WTC11 (cell line): ENCODE measurements at regions not wholly inside any gene's neighbourhood (a gene's known extent, or its start where the extent isn't known, plus 50 kb on each side); places are given as distances from the start of the nearest gene placed in this dataset.

Source experiments
- ATAC-seq: fragments of 200-7000 bp; cut with Tn5 transposase; 2 replicates; pipeline ENCODE4 v1.10.0; 2021; ENCODE audit warnings: mild to moderate bottlenecking, moderate library complexity
- CTCF ChIA-PET: fragments of 300-600 bp; sonication (Branson Sonifier 250); formaldehyde crosslinking; loops from one replicate; lab custom pipeline; 2021; ENCODE audit warnings: antibody characterized with exemption; lab: Charles Lee
- POLR2A ChIA-PET: fragments of 350-600 bp; sonication (Branson Sonifier 250); formaldehyde crosslinking; loops from one replicate; lab custom pipeline; 2021; ENCODE audit warnings: antibody characterized with exemption; lab: Charles Lee
- DNase-seq: peaks from one replicate; pipeline ENCODE4 v3.0.0; 2021; ENCODE audit warnings: low spot score
- H3K27ac Mint-ChIP-seq: 2 replicates; pipeline ENCODE4 v1.8.0; 2021; ENCODE audit warnings: mixed read lengths
- H3K27me3 Mint-ChIP-seq: 2 replicates; pipeline ENCODE4 v1.8.0; 2021; ENCODE audit warnings: low read depth, mild to moderate bottlenecking, moderate library complexity, mixed read lengths
- H3K36me3 Mint-ChIP-seq: 2 replicates; pipeline ENCODE4 v1.8.0; 2021; ENCODE audit warnings: mixed read lengths
- H3K4me1 Mint-ChIP-seq: 2 replicates; pipeline ENCODE4 v1.8.0; 2022; ENCODE audit warnings: mixed read lengths
- H3K4me3 Mint-ChIP-seq: 2 replicates; pipeline ENCODE4 v1.8.0; 2021; ENCODE audit warnings: mild to moderate bottlenecking, moderate library complexity, mixed read lengths
- H3K9me3 Mint-ChIP-seq: 2 replicates; pipeline ENCODE4 v1.8.0; 2021; ENCODE audit warnings: mixed read lengths
- ATF2 ChIP-seq: sonication (generic); formaldehyde crosslinking; IDR thresholded peaks from 2 replicates; pipeline ENCODE4 v1.8.1; 2022; ENCODE audit warnings: low read depth, missing genetic modification reagents, borderline replicate concordance
- CREB1 ChIP-seq: sonication (generic); formaldehyde crosslinking; IDR thresholded peaks from 2 replicates; pipeline ENCODE4 v1.8.0; 2023; ENCODE audit warnings: mild to moderate bottlenecking, missing genetic modification reagents
- CREM ChIP-seq: sonication (generic); formaldehyde crosslinking; IDR thresholded peaks from 2 replicates; pipeline ENCODE4 v1.8.1; 2022; ENCODE audit warnings: mild to moderate bottlenecking, missing genetic modification reagents, moderate library complexity
- CTCF ChIP-seq: fragments of 200-600 bp; IDR thresholded peaks from 2 replicates; pipeline ENCODE4 v1.8.0; 2022; ENCODE audit warnings: antibody characterized with exemption
- E2F1 ChIP-seq: sonication (generic); formaldehyde crosslinking; IDR thresholded peaks from 2 replicates; pipeline ENCODE4 v1.8.0; 2022; ENCODE audit warnings: mild to moderate bottlenecking, missing genetic modification reagents
- E2F4 ChIP-seq: sonication (generic); formaldehyde crosslinking; IDR thresholded peaks from 2 replicates; pipeline ENCODE4 v1.8.1; 2022; ENCODE audit warnings: low read depth, mild to moderate bottlenecking, moderate library complexity, missing genetic modification reagents, borderline replicate concordance
- E2F5 ChIP-seq: sonication (generic); formaldehyde crosslinking; IDR thresholded peaks from 2 replicates; pipeline ENCODE4 v1.8.1; 2022; ENCODE audit warnings: mild to moderate bottlenecking, moderate library complexity, missing genetic modification reagents
- GTF2I ChIP-seq: fragments of 250-450 bp; sonication (Bioruptor Pico); conservative IDR thresholded peaks from 2 replicates; pipeline ENCODE4 v1.4.0; 2021; ENCODE audit warnings: mild to moderate bottlenecking
- HMGA2 ChIP-seq: fragments of 250-450 bp; sonication (Bioruptor Pico); IDR thresholded peaks from 2 replicates; pipeline ENCODE4 v1.4.0; 2021; ENCODE audit warnings: mild to moderate bottlenecking, moderate library complexity
- JAZF1 ChIP-seq: fragments of 250-450 bp; sonication (Bioruptor Pico); IDR thresholded peaks from 2 replicates; pipeline ENCODE4 v1.9.0; 2021; ENCODE audit warnings: moderate library complexity, mild to moderate bottlenecking, inconsistent platforms
- NFATC4 ChIP-seq: fragments of 250-450 bp; sonication (Bioruptor Pico); IDR thresholded peaks from 2 replicates; pipeline ENCODE4 v1.9.0; 2021; ENCODE audit warnings: mild to moderate bottlenecking
- NR3C1 ChIP-seq: sonication (generic); formaldehyde crosslinking; conservative IDR thresholded peaks from 2 replicates; pipeline ENCODE4 v1.8.1; 2023; ENCODE audit warnings: low read depth, mild to moderate bottlenecking, missing genetic modification reagents
- OVOL2 ChIP-seq: fragments of 250-450 bp; sonication (Bioruptor Pico); IDR thresholded peaks from 2 replicates; pipeline ENCODE4 v1.9.0; 2021; ENCODE audit warnings: mild to moderate bottlenecking, borderline replicate concordance
- RORB ChIP-seq: fragments of 250-450 bp; sonication (Bioruptor Pico); IDR thresholded peaks from 2 replicates; pipeline ENCODE4 v1.9.0; 2021; ENCODE audit warnings: mild to moderate bottlenecking
- SOX15 ChIP-seq: fragments of 250-450 bp; sonication (Bioruptor Pico); IDR thresholded peaks from 2 replicates; pipeline ENCODE4 v1.9.0; 2021; ENCODE audit warnings: mild to moderate bottlenecking
- SP1 ChIP-seq: sonication (generic); formaldehyde crosslinking; conservative IDR thresholded peaks from 2 replicates; pipeline ENCODE4 v1.8.1; 2022; ENCODE audit warnings: missing genetic modification reagents
- STAT6 ChIP-seq: sonication (generic); formaldehyde crosslinking; conservative IDR thresholded peaks from 2 replicates; pipeline ENCODE4 v1.8.1; 2023; ENCODE audit warnings: mild to moderate bottlenecking, low read depth, missing genetic modification reagents, moderate library complexity
- TP53 ChIP-seq: sonication (generic); formaldehyde crosslinking; IDR thresholded peaks from 2 replicates; pipeline ENCODE4 v1.8.1; 2023; ENCODE audit warnings: mild to moderate bottlenecking, missing genetic modification reagents
- ZNF121 ChIP-seq: sonication (generic); formaldehyde crosslinking; IDR thresholded peaks from 2 replicates; pipeline ENCODE4 v1.8.0; 2023; ENCODE audit warnings: missing genetic modification reagents
- ZSCAN18 ChIP-seq: fragments of 250-450 bp; sonication (Bioruptor Pico); IDR thresholded peaks from 2 replicates; pipeline ENCODE4 v2.1.2; 2022; ENCODE audit warnings: mild to moderate bottlenecking, moderate library complexity
- TF ChIP-seq, protein P1 (sequence below): sonication (generic); formaldehyde crosslinking; IDR thresholded peaks from 2 replicates; pipeline ENCODE4 v1.8.1; 2023; ENCODE audit warnings: mild to moderate bottlenecking, missing genetic modification reagents, moderate library complexity
- TF ChIP-seq, protein P2 (sequence below): sonication (generic); formaldehyde crosslinking; IDR thresholded peaks from 2 replicates; pipeline ENCODE4 v1.8.1; 2023; ENCODE audit warnings: mild to moderate bottlenecking, missing genetic modification reagents

DNA sequence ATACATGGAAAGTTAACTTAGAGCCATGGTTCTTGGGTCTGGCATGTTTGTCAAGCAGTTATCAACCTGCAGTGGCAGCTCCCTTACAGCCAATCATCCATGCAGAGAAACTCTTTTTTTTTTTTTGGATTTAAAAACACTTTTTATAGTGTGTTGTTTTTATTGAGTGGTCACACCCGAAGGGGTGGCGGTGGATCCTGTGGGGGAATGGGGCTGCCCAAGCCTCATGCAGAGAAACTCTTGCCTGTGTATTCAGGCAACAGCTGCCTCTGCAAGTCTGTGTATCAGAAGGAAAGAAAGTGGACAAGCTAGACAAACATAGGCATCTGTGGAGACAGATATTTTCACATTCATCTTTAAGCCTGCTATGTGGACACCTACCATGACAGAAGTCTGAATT, 104.8 kb downstream of the GLUL start (continued):
- TF ChIP-seq TP53 (CRISPR knock-in tag) = no peak
- no peak for TF ChIP-seq OVOL2
- TF ChIP-seq ZNF121 (CRISPR knock-in tag) = no peak

DNA sequence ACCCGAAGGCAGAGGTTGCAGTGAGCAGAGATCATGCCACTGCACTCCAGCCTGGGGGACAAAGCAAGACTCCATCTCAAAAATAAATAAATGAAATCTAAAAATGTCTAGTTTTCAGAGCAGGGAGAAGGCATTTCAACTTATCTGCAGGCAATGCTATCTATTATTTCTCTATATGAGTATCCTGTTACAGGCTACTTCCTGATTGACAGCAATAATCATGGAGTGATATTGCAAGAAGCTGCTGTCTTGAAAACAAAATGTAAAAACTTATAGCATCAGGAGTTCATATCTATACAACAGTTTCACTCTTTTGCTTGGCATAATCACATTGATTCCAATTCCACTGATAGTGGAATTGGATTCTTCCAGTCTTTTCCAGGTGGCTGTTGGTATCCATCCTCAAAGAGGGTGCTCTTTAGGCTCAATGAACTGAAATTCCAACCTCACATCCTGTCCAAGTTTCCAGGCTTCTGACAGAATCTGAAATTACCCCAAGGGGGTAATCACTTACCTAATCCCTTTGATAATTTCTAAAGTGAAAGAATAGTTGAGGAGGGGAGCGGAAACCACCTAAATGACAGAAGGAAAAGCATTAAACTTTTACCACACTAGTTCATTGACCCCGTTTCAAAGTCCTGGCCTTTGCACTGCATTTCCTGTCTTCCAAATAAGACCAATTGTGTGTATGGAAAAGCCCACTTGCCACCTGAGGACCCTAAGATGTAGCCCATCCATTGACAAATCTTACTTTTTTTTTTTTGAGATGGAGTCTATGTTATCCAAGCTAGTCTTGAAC, 107.6 kb downstream of the GLUL start:
- Mint-ChIP-seq H3K9me3 (no peaks in the 10 kb centered on the region), H3K27ac (no peak overlapping the region), H3K36me3 (no peaks in the 10 kb centered on the region), H3K4me1 (no peaks in the 10 kb centered on the region), H3K4me3 (no peak overlapping the region), H3K27me3 (no peaks in the 10 kb centered on the region)
- no peak for ATAC-seq
- TF ChIP-seq SP1 (CRISPR knock-in tag) (no peak), HMGA2 (CRISPR knock-in tag) (no peak), NFATC4 (CRISPR knock-in tag) (no peak), GTF2I (CRISPR knock-in tag) (no peak), CREM (CRISPR knock-in tag) (no peak), E2F1 (CRISPR knock-in tag) (no peak), SOX15 (CRISPR knock-in tag) (no peak), E2F4 (CRISPR knock-in tag) (no peak), RORB (CRISPR knock-in tag) (no peak), JAZF1 (CRISPR knock-in tag) (no peak), STAT6 (CRISPR knock-in tag) (no peak), ATF2 (CRISPR knock-in tag) (no peak), ZSCAN18 (CRISPR knock-in tag) (no peak), CTCF (no peak), NR3C1 (no peak), E2F5 (CRISPR knock-in tag) (no peak), CREB1 (no peak)
- TF ChIP-seq, protein P1, sequence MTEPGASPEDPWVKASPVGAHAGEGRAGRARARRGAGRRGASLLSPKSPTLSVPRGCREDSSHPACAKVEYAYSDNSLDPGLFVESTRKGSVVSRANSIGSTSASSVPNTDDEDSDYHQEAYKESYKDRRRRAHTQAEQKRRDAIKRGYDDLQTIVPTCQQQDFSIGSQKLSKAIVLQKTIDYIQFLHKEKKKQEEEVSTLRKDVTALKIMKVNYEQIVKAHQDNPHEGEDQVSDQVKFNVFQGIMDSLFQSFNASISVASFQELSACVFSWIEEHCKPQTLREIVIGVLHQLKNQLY (CRISPR knock-in tag) = no peak
- TF ChIP-seq, protein P2, sequence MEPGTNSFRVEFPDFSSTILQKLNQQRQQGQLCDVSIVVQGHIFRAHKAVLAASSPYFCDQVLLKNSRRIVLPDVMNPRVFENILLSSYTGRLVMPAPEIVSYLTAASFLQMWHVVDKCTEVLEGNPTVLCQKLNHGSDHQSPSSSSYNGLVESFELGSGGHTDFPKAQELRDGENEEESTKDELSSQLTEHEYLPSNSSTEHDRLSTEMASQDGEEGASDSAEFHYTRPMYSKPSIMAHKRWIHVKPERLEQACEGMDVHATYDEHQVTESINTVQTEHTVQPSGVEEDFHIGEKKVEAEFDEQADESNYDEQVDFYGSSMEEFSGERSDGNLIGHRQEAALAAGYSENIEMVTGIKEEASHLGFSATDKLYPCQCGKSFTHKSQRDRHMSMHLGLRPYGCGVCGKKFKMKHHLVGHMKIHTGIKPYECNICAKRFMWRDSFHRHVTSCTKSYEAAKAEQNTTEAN (CRISPR knock-in tag) = no peak
- no peak for DNase-seq
- ChIA-PET CTCF (interaction anchor here (0.7 kb wide), 1 partner anchor 23 kb away, joined by 4 read pairs; no protein-coding TSS in a partner anchor), POLR2A (no interaction called here)
